Breast epithelium (tissue), 4 donors: ENCODE measurements at regions not wholly inside any gene's neighbourhood (a gene's known extent, or its start where the extent isn't known, plus 50 kb on each side); places are given as distances from the start of the nearest gene placed in this dataset.

Experiments
- DNase-seq, 2 donors: peaks; one replicate each; pipeline ENCODE4 v3.0.0-alpha.2; 2019; ENCODE audit warnings: low spot score in 2 of 2
- H3K27ac ChIP-seq, 2 donors: fragments of 200-600 bp; sonication (generic) in 1 of 2; one replicate each; pipeline ENCODE4 v1.5.1; 2016 to 2019; ENCODE audit warnings: mild to moderate bottlenecking in 1 of 2
- H3K27me3 ChIP-seq, 2 donors: fragments of 200-600 bp; sonication (generic) in 1 of 2; one replicate each; pipeline versions ENCODE4 v1.5.1 to v1.6.0; 2017 to 2019; ENCODE audit warnings: control low read depth in 1 of 2, mild to moderate bottlenecking in 1 of 2
- H3K36me3 ChIP-seq: fragments of 200-600 bp; one replicate; pipeline ENCODE4 v1.5.1; 2019
- H3K4me1 ChIP-seq, 2 donors: fragments of 200-600 bp; sonication (generic); one replicate each; pipeline ENCODE4 v1.5.1; 2016 to 2019; ENCODE audit warnings: control low read depth in 1 of 2
- H3K4me3 ChIP-seq, 3 donors: fragments of 200-600 bp; sonication (generic); 1 replicate in 2 of 3; 2 replicates in 1 of 3; pipeline ENCODE4 v1.5.1; 2016 to 2019; ENCODE audit warnings: mild to moderate bottlenecking in 3 of 3, moderate library complexity in 2 of 3
- H3K9me3 ChIP-seq, 2 donors: fragments of 200-600 bp; sonication (generic) in 1 of 2; one replicate each; pipeline ENCODE4 v1.5.1; 2016 to 2019; ENCODE audit warnings: control low read depth in 1 of 2
- CTCF ChIP-seq, 3 donors: fragments of 450-650 bp; IDR thresholded peaks; one replicate each; pipeline ENCODE4 v1.5.1; 2016 to 2017; ENCODE audit warnings: antibody characterized with exemption in 3 of 3, mild to moderate bottlenecking in 3 of 3, moderate library complexity in 3 of 3
- POLR2A ChIP-seq: fragments of 450-650 bp; IDR thresholded peaks from one replicate; pipeline ENCODE4 v1.6.1; 2016; ENCODE audit warnings: antibody characterized with exemption, mild to moderate bottlenecking, moderate library complexity
- POLR2AphosphoS5 ChIP-seq, 3 donors: sonication (generic); formaldehyde crosslinking; IDR thresholded peaks; one replicate each; pipeline ENCODE4 v1.6.1; 2017; ENCODE audit warnings: antibody characterized with exemption in 3 of 3
- intact Hi-C: fragments of 100-400 bp; cut with DNase I; formaldehyde crosslinking; loops from one replicate; pipeline ENCODE4 v1.15.1; 2023; ENCODE audit warnings: low total_unique reads

GRCh38 chr9:107841076-107841475 is 351.5 kb upstream of the KLF4 start:
- intact Hi-C loops: no loop called here
- Histone ChIP-seq H3K9me3 (no peaks in the 10 kb centered on the region), H3K4me1 (no peaks in the 10 kb centered on the region), H3K27me3 (no peaks in the 10 kb centered on the region), H3K4me3 (no peak overlapping the region), H3K27ac (no peak overlapping the region), H3K36me3 (no peaks in the 10 kb centered on the region)
- no peak for DNase-seq
- no peak for TF ChIP-seq CTCF (IDR thresholded peaks at IDR 0.05)
- TF ChIP-seq POLR2A: no peak
- no peak for TF ChIP-seq POLR2AphosphoS5 (IDR thresholded peaks at IDR 0.05)

GRCh38 chr9:107839371-107839770 is 349.8 kb upstream of the KLF4 start:
- H3K36me3 ChIP-seq: no peaks in the 10 kb centered on the region
- no peak for DNase-seq
- no peaks in the 10 kb centered on the region for H3K4me1 ChIP-seq
- H3K27me3 ChIP-seq: no peaks in the 10 kb centered on the region
- no peak for TF ChIP-seq POLR2AphosphoS5 (IDR thresholded peaks at IDR 0.05)
- TF ChIP-seq CTCF (IDR thresholded peaks at IDR 0.05): no peak
- no peak for TF ChIP-seq POLR2A
- no peak overlapping the region for H3K27ac ChIP-seq
- H3K4me3 ChIP-seq: no peak overlapping the region
- intact Hi-C loops: no loop called here
- H3K9me3 ChIP-seq: no peaks in the 10 kb centered on the region

- Histone ChIP-seq H3K9me3 (no peaks in the 10 kb centered on the region), H3K27me3 (no peaks in the 10 kb centered on the region), H3K27ac (no peak overlapping the region), H3K36me3 (no peaks in the 10 kb centered on the region), H3K4me1 (no peaks in the 10 kb centered on the region), H3K4me3 (no peak overlapping the region)
- DNase-seq: no peak
- intact Hi-C loops: no loop called here
- no peak for TF ChIP-seq POLR2AphosphoS5 (IDR thresholded peaks at IDR 0.05)
- TF ChIP-seq POLR2A: no peak
- TF ChIP-seq CTCF (IDR thresholded peaks at IDR 0.05): no peak
Measured at GRCh38 chr9:107838766-107839165, 349.2 kb upstream of the KLF4 start.

GRCh38 chr9:107836300-107836699 is 346.7 kb upstream of the KLF4 start:
- TF ChIP-seq POLR2AphosphoS5 (IDR thresholded peaks at IDR 0.05): no peak
- Histone ChIP-seq H3K36me3 (no peaks in the 10 kb centered on the region), H3K27me3 (no peaks in the 10 kb centered on the region), H3K27ac (no peak overlapping the region), H3K9me3 (no peaks in the 10 kb centered on the region), H3K4me3 (no peak overlapping the region), H3K4me1 (no peaks in the 10 kb centered on the region)
- intact Hi-C loops: no loop called here
- DNase-seq: no peak

- intact Hi-C loops: loop anchor here (5.0 kb wide), 1 partner anchor 649 kb away; no protein-coding TSS in a partner anchor
- TF ChIP-seq POLR2AphosphoS5 (IDR thresholded peaks at IDR 0.05) (no peak), CTCF (IDR thresholded peaks at IDR 0.05) (no peak), POLR2A (no peak)
- peaks cover 0 to 16% of the 10 kb centered on the region in 2 donors for H3K9me3 ChIP-seq
- no peaks in the 10 kb centered on the region for H3K4me1 ChIP-seq
- no peak overlapping the region for H3K4me3 ChIP-seq
- no peaks in the 10 kb centered on the region for H3K27me3 ChIP-seq
- H3K27ac ChIP-seq: no peak overlapping the region
- no peaks in the 10 kb centered on the region for H3K36me3 ChIP-seq
- no peak for DNase-seq
Measured at GRCh38 chr9:107833295-107833694, 343.7 kb upstream of the KLF4 start.

- Histone ChIP-seq H3K4me1 (no peaks in the 10 kb centered on the region), H3K27me3 (no peaks in the 10 kb centered on the region), H3K27ac (no peak overlapping the region), H3K36me3 (no peaks in the 10 kb centered on the region), H3K9me3 (peaks cover 0 to 16% of the 10 kb centered on the region in 2 donors), H3K4me3 (no peak overlapping the region)
- TF ChIP-seq CTCF (IDR thresholded peaks at IDR 0.05) (no peak), POLR2AphosphoS5 (IDR thresholded peaks at IDR 0.05) (no peak), POLR2A (no peak)
- intact Hi-C loops: loop anchor here (5.0 kb wide), 1 partner anchor 649 kb away; no protein-coding TSS in a partner anchor
- no peak for DNase-seq
Measured at GRCh38 chr9:107832871-107833270, 343.3 kb upstream of the KLF4 start.
